Fibroblast of lung (primary cell): ENCODE measurements at regions not wholly inside any gene's neighbourhood (a gene's known extent, or its start where the extent isn't known, plus 50 kb on each side); places are given as distances from the start of the nearest gene placed in this dataset.
"Not testable (repeated sequence)": the region's sequence is repeated elsewhere in the genome, so short reads cannot be mapped to it uniquely, and the experiment has no call there.

Source experiments
- DNase-seq, 2 donors: peaks; one replicate each; pipeline versions ENCODE4 v3.0.0 to v3.0.0-alpha.2; 2010; ENCODE audit warnings: low read depth in 2 of 2
- H2AFZ ChIP-seq: 2 replicates; pipeline ENCODE4 v1.5.1; 2012; ENCODE audit warnings: low read length, control low read depth, inconsistent platforms
- H3K27ac ChIP-seq: 2 replicates; pipeline ENCODE4 v1.5.1; 2011; ENCODE audit warnings: low read length, control low read depth; ENCODE audit not compliant: insufficient read depth
- H3K27me3 ChIP-seq: 2 replicates; pipeline ENCODE4 v1.5.1; 2011; ENCODE audit warnings: mild to moderate bottlenecking, low read length; ENCODE audit not compliant: control insufficient read depth, insufficient read depth
- H3K36me3 ChIP-seq: 2 replicates; pipeline ENCODE4 v1.5.1; 2011; ENCODE audit warnings: low read length; ENCODE audit not compliant: control insufficient read depth, insufficient read depth
- H3K4me1 ChIP-seq: 2 replicates; pipeline ENCODE4 v1.5.1; 2011; ENCODE audit warnings: low read length; ENCODE audit not compliant: control insufficient read depth, insufficient read depth; ENCODE audit errors: extremely low read depth
- H3K4me2 ChIP-seq: 2 replicates; pipeline ENCODE4 v1.5.1; 2011; ENCODE audit warnings: low read length, control low read depth; ENCODE audit not compliant: insufficient read depth; ENCODE audit errors: extremely low read depth
- H3K4me3 ChIP-seq, 4 experiments: fragments of 200-600 bp in 1 of 4; sonication (generic) in 1 of 4; replicated peaks in 1 of 4; 2 replicates each; pipeline ENCODE4 v1.5.1; 2011 to 2016; ENCODE audit warnings: low read length in 4 of 4, low read depth in 3 of 4, mild to moderate bottlenecking in 3 of 4, control low read depth in 2 of 4, inconsistent platforms in 1 of 4, mixed read lengths in 1 of 4; ENCODE audit not compliant: insufficient read depth in 1 of 4; ENCODE audit errors: control extremely low read depth in 1 of 4
- H3K79me2 ChIP-seq: 2 replicates; pipeline ENCODE4 v1.5.1; 2012; ENCODE audit warnings: mild to moderate bottlenecking, low read length, inconsistent platforms; ENCODE audit not compliant: control insufficient read depth, insufficient read depth
- H3K9ac ChIP-seq: 2 replicates; pipeline ENCODE4 v1.5.1; 2011; ENCODE audit warnings: mild to moderate bottlenecking, low read length, control low read depth; ENCODE audit not compliant: insufficient read depth
- H3K9me3 ChIP-seq: 2 replicates; pipeline ENCODE4 v1.5.1; 2012; ENCODE audit warnings: low read depth, low read length; ENCODE audit not compliant: control insufficient read depth, insufficient read depth
- H4K20me1 ChIP-seq: 2 replicates; pipeline ENCODE4 v1.5.1; 2011; ENCODE audit warnings: low read length; ENCODE audit not compliant: control insufficient read depth, insufficient read depth; ENCODE audit errors: extremely low read depth
- EZH2 ChIP-seq: IDR thresholded peaks from 2 replicates; pipeline ENCODE4 v1.5.1; 2012; ENCODE audit warnings: low read length, control low read depth, mild to moderate bottlenecking; ENCODE audit errors: missing control alignments
- TF ChIP-seq, protein P1 (sequence below), 2 donors: IDR thresholded peaks in 1 of 2; conservative IDR thresholded peaks in 1 of 2; 1 replicate in 1 of 2; 2 replicates in 1 of 2; pipeline ENCODE4 v1.5.1; 2011 to 2012; ENCODE audit warnings: low read length in 2 of 2, control low read depth in 1 of 2, inconsistent platforms in 1 of 2, low read depth in 1 of 2, mild to moderate bottlenecking in 1 of 2

DNA sequence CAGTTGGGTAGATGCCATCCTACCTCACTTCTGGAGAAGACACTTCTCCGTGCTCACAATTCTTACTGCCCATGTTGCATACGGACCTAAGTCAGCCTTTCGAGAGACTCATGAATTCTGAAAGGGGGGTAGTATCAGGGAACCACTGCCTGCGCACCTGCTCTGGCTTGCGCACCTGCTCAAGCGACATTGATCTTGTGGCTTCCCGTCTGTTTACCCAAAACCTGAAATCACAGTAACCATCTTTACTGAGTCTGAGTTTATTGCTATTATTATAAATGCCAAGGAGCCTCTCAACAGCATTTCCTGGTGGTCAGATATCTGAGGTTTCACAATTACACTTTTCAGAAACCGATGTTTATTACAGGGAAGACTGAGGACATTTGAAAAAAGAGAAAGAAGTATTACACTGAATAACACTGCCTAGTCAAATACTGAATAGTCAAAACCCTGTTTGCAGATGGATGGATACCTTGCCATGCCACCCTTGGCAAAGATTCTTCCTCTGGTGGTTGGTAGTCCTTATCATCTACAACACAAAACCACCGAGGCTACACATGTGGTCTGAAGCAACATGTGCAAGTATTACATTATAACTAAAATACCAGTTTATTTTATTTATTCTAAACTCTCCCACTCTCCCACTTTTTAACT is 208.7 kb downstream of the SIPA1L2 start:
- TF ChIP-seq, protein P1, sequence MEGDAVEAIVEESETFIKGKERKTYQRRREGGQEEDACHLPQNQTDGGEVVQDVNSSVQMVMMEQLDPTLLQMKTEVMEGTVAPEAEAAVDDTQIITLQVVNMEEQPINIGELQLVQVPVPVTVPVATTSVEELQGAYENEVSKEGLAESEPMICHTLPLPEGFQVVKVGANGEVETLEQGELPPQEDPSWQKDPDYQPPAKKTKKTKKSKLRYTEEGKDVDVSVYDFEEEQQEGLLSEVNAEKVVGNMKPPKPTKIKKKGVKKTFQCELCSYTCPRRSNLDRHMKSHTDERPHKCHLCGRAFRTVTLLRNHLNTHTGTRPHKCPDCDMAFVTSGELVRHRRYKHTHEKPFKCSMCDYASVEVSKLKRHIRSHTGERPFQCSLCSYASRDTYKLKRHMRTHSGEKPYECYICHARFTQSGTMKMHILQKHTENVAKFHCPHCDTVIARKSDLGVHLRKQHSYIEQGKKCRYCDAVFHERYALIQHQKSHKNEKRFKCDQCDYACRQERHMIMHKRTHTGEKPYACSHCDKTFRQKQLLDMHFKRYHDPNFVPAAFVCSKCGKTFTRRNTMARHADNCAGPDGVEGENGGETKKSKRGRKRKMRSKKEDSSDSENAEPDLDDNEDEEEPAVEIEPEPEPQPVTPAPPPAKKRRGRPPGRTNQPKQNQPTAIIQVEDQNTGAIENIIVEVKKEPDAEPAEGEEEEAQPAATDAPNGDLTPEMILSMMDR (conservative IDR thresholded peaks at IDR 0.05 in 1 of 2, IDR thresholded peaks at IDR 0.05 in 1 of 2; ENCODE audit: low read depth in 1 of 2, low read length in 2 of 2): no peak
- H2AFZ ChIP-seq: no peak overlapping the region
- H3K27ac ChIP-seq: no peak overlapping the region
- no peak overlapping the region for H3K4me3 ChIP-seq
- H4K20me1 ChIP-seq: no peaks in the 10 kb centered on the region
- no peaks in the 10 kb centered on the region for H3K9me3 ChIP-seq
- H3K9ac ChIP-seq: no peak overlapping the region
- no peaks in the 10 kb centered on the region for H3K79me2 ChIP-seq
- H3K4me2 ChIP-seq: no peak overlapping the region
- H3K36me3 ChIP-seq: no peaks in the 10 kb centered on the region
- no peaks in the 10 kb centered on the region for H3K27me3 ChIP-seq
- DNase-seq: no peak
- H3K4me1 ChIP-seq: no peaks in the 10 kb centered on the region

DNA sequence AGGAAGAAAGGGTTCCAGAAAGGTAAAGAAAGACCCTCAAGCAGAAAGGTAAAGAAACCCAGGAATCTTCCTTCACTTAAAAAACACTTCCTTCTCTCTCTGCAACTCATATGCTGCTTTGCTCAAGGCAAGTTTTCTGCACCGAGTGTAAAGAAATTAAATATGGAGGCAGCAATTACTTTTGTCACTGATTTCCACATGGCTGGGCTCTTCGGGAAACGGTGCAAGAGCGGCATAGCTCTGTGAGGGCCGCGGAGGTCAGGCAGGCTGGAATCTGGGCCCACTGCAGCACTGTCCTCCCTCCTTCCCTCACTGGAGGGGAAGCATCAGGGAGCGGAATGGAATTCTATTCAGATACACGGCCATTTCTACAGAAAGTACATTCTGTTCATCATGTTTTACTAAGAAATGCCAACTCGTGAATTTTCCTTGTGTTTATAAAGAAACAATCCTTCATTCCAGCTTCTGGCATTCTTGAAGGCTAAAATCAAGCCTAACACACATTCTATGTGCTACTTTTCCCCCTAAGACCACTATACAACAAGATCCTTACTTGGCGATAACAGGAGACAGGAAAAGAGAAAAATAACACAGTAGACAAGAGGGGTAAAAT is 212.2 kb downstream of the SIPA1L2 start:
- H3K27me3 ChIP-seq: no peaks in the 10 kb centered on the region
- no peak for TF ChIP-seq EZH2
- no peak overlapping the region for H2AFZ ChIP-seq
- H3K4me2 ChIP-seq: no peak overlapping the region
- no peaks in the 10 kb centered on the region for H3K4me1 ChIP-seq
- no peak overlapping the region for H3K9ac ChIP-seq
- H3K79me2 ChIP-seq: no peaks in the 10 kb centered on the region
- no peaks in the 10 kb centered on the region for H3K9me3 ChIP-seq
- no peaks in the 10 kb centered on the region for H3K36me3 ChIP-seq
- no peaks in the 10 kb centered on the region for H4K20me1 ChIP-seq
- H3K27ac ChIP-seq: no peak overlapping the region
- no peak overlapping the region for H3K4me3 ChIP-seq
- no peak for DNase-seq

DNA sequence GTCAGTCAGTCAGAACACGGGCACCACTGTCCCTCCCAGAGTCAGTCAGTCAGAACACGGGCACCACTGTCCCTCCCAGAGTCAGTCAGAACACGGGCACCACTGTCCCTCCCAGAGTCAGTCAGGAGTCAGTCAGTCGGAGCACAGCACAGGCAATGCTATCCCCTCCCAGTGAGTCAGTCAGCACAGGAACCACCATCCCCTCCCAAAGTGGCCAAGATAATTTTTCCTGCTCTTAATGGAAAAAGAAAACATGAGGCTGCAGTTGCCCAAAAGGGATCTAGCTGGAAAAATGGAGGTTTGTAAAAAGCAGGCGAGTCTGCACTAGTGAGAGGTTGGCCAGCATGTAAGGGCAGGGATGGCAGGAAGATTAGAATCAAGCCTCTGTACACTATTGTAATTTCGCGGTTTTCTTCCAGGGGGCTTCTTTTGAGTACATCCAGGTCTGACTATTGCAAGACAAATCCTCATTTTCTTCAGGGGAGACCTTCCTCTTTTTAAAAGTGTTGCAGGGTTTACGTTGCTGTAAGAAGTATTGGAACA is 213.8 kb downstream of the SIPA1L2 start:
- TF ChIP-seq EZH2: no peak
- TF ChIP-seq, protein P1 (conservative IDR thresholded peaks at IDR 0.05 in 1 of 2, IDR thresholded peaks at IDR 0.05 in 1 of 2; ENCODE audit: low read depth in 1 of 2, low read length in 2 of 2): no peak
- H3K27me3 ChIP-seq: no peaks in the 10 kb centered on the region
- no peaks in the 10 kb centered on the region for H3K4me1 ChIP-seq
- no peak overlapping the region for H3K9ac ChIP-seq
- H2AFZ ChIP-seq: no peak overlapping the region
- DNase-seq: peak in 1 of 2 donors; percentile 44
- H3K79me2 ChIP-seq: no peaks in the 10 kb centered on the region
- no peaks in the 10 kb centered on the region for H3K36me3 ChIP-seq
- no peaks in the 10 kb centered on the region for H3K9me3 ChIP-seq
- no peaks in the 10 kb centered on the region for H4K20me1 ChIP-seq
- no peak overlapping the region for H3K4me2 ChIP-seq
- H3K4me3 ChIP-seq: no peak overlapping the region
- H3K27ac ChIP-seq: no peak overlapping the region

DNA sequence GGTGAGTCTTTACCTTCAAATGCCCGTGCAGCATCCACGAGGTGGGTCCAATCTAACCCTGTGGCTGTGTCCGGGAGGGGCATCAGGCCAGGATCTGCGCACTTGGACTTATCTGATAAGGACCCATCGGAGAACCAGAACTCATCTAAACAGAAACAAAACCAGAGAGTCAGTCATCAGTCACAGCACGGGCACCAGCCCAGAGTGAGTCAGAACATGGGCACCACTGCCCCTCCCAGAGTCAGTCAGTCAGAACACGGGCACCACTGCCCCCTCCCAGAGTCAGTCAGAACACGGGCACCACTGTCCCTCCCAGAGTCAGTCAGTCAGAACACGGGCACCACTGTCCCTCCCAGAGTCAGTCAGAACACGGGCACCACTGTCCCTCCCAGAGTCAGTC is 214.5 kb downstream of the SIPA1L2 start:
- H3K4me2 ChIP-seq, H3K4me1 ChIP-seq, H2AFZ ChIP-seq, H3K27ac ChIP-seq, H3K27me3 ChIP-seq, H3K9me3 ChIP-seq, H3K36me3 ChIP-seq, H4K20me1 ChIP-seq, H3K79me2 ChIP-seq, H3K9ac ChIP-seq, H3K4me3 ChIP-seq, DNase-seq: not testable (repeated sequence)
